ENCODE measurements at regions not wholly inside any gene's neighbourhood (a gene's known extent, or its start where the extent isn't known, plus 50 kb on each side); places are given as distances from the start of the nearest gene placed in this dataset.
"Not testable (repeated sequence)": the region's sequence is repeated elsewhere in the genome, so short reads cannot be mapped to it uniquely, and the experiment has no call there.

- DNase-seq = no peak
These were observed 324.7 kb upstream of the GRAMD2B start for GRCh38 chr5:126098330-126099017.

- DNase-seq = no peak
These were observed 324.1 kb upstream of the GRAMD2B start for GRCh38 chr5:126099077-126099476.

- no peak for DNase-seq
These were observed 322.4 kb upstream of the GRAMD2B start for GRCh38 chr5:126100767-126101166.

- DNase-seq = no peak
These were observed 321.3 kb upstream of the GRAMD2B start for GRCh38 chr5:126101901-126102300.

GRCh38 chr5:126103050-126103449, 320.2 kb upstream of the GRAMD2B start:
- no peak for DNase-seq

GRCh38 chr5:126103868-126104267, 319.3 kb upstream of the GRAMD2B start:
- no peak for DNase-seq

GRCh38 chr5:126104341-126104740, 318.9 kb upstream of the GRAMD2B start:
- no peak for DNase-seq

GRCh38 chr5:126104951-126105350, 318.3 kb upstream of the GRAMD2B start:
- DNase-seq = no peak

- no peak for DNase-seq
These were observed 317.2 kb upstream of the GRAMD2B start for GRCh38 chr5:126106029-126106428.

GRCh38 chr5:126107381-126107780, 315.8 kb upstream of the GRAMD2B start:
- DNase-seq = no peak

- no peak for DNase-seq
These were observed 314.7 kb upstream of the GRAMD2B start for GRCh38 chr5:126108470-126108869.

- DNase-seq = no peak
These were observed 308.1 kb upstream of the GRAMD2B start for GRCh38 chr5:126115059-126115629.

GRCh38 chr5:126117044-126117443, 306.2 kb upstream of the GRAMD2B start:
- DNase-seq = no peak

GRCh38 chr5:126119887-126120442, 303.2 kb upstream of the GRAMD2B start:
- DNase-seq = no peak

GRCh38 chr5:126120939-126121338, 302.3 kb upstream of the GRAMD2B start:
- DNase-seq = no peak

- no peak for DNase-seq
These were observed 300.3 kb upstream of the GRAMD2B start for GRCh38 chr5:126122942-126123341.

GRCh38 chr5:126124706-126125345, 298.4 kb upstream of the GRAMD2B start:
- no peak for DNase-seq

- DNase-seq = no peak
These were observed 297.8 kb upstream of the GRAMD2B start for GRCh38 chr5:126125407-126125806.

GRCh38 chr5:126126574-126126973, 296.6 kb upstream of the GRAMD2B start:
- no peak for DNase-seq

GRCh38 chr5:126127371-126127770, 295.8 kb upstream of the GRAMD2B start:
- DNase-seq = not testable (repeated sequence)

- no peak for DNase-seq
These were observed 293.8 kb upstream of the GRAMD2B start for GRCh38 chr5:126129431-126129830.

- DNase-seq = no peak
These were observed 289.8 kb upstream of the GRAMD2B start for GRCh38 chr5:126133424-126133823.

- no peak for DNase-seq
These were observed 285.3 kb upstream of the GRAMD2B start for GRCh38 chr5:126137891-126138280.

GRCh38 chr5:126138281-126138931, 284.8 kb upstream of the GRAMD2B start:
- no peak for DNase-seq
